ENCODE measurements at regions not wholly inside any gene's neighbourhood (a gene's known extent, or its start where the extent isn't known, plus 50 kb on each side); places are given as distances from the start of the nearest gene placed in this dataset.

DNA sequence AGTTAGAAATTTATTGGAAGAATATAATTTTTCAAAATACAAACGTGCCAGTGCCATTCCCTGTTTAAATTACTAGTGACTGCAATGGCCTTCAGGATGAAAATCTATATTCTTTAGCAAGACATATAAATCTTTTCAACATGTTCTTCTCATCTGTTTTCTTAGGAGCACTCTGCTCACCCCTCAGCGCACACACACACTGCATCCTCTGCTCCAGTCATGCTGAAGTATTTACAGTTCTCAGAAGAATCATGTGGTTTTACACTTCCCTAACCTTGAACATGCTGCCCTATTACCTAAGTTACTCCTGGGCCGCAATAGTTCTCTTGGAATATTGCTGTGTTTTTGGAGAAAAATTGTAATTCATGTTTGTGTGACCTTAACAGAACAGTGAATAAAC lies 820.6 kb downstream of the CDH8 start:
- TF ChIP-seq POLR2AphosphoS5 (IDR thresholded peaks at IDR 0.05), result no peak
- TF ChIP-seq, protein P1, sequence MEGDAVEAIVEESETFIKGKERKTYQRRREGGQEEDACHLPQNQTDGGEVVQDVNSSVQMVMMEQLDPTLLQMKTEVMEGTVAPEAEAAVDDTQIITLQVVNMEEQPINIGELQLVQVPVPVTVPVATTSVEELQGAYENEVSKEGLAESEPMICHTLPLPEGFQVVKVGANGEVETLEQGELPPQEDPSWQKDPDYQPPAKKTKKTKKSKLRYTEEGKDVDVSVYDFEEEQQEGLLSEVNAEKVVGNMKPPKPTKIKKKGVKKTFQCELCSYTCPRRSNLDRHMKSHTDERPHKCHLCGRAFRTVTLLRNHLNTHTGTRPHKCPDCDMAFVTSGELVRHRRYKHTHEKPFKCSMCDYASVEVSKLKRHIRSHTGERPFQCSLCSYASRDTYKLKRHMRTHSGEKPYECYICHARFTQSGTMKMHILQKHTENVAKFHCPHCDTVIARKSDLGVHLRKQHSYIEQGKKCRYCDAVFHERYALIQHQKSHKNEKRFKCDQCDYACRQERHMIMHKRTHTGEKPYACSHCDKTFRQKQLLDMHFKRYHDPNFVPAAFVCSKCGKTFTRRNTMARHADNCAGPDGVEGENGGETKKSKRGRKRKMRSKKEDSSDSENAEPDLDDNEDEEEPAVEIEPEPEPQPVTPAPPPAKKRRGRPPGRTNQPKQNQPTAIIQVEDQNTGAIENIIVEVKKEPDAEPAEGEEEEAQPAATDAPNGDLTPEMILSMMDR (IDR thresholded peaks at IDR 0.05), result no peak
- TF ChIP-seq POLR2A (IDR thresholded peaks at IDR 0.05), result no peak

Measured in prostate gland (tissue), 2 donors.